Central memory CD8-positive, alpha-beta T cell (primary cell): ENCODE measurements at regions not wholly inside any gene's neighbourhood (a gene's known extent, or its start where the extent isn't known, plus 50 kb on each side); places are given as distances from the start of the nearest gene placed in this dataset.

Source experiments
- ATAC-seq: fragments of 150-1000 bp; cut with Tn5 transposase; replicated peaks from 2 replicates; pipeline ENCODE4 v1.10.0; 2022; ENCODE audit warnings: mild to moderate bottlenecking, moderate FRiP score, moderate number of reproducible peaks; ENCODE audit not compliant: poor library complexity, severe bottlenecking; ENCODE audit errors: extremely low read depth
- DNase-seq, 2 donors: peaks; one replicate each; pipeline ENCODE4 v3.0.0; 2021; ENCODE audit warnings: low spot score in 2 of 2
- H3K27ac Mint-ChIP-seq: one replicate; pipeline ENCODE4 v1.8.0; 2022; ENCODE audit warnings: low read depth, mild to moderate bottlenecking, moderate library complexity, mixed read lengths
- H3K27me3 Mint-ChIP-seq: one replicate; pipeline ENCODE4 v1.8.0; 2022; ENCODE audit warnings: mixed read lengths
- H3K36me3 Mint-ChIP-seq: one replicate; pipeline ENCODE4 v1.8.0; 2022; ENCODE audit warnings: mild to moderate bottlenecking, moderate library complexity, mixed read lengths; ENCODE audit not compliant: insufficient read depth
- H3K4me1 Mint-ChIP-seq: one replicate; pipeline ENCODE4 v1.8.0; 2022; ENCODE audit warnings: mixed read lengths
- H3K4me3 Mint-ChIP-seq: one replicate; pipeline ENCODE4 v1.8.0; 2022; ENCODE audit warnings: mild to moderate bottlenecking, moderate library complexity, mixed read lengths
- H3K9me3 Mint-ChIP-seq: one replicate; pipeline ENCODE4 v1.8.0; 2022; ENCODE audit warnings: mixed read lengths

DNA sequence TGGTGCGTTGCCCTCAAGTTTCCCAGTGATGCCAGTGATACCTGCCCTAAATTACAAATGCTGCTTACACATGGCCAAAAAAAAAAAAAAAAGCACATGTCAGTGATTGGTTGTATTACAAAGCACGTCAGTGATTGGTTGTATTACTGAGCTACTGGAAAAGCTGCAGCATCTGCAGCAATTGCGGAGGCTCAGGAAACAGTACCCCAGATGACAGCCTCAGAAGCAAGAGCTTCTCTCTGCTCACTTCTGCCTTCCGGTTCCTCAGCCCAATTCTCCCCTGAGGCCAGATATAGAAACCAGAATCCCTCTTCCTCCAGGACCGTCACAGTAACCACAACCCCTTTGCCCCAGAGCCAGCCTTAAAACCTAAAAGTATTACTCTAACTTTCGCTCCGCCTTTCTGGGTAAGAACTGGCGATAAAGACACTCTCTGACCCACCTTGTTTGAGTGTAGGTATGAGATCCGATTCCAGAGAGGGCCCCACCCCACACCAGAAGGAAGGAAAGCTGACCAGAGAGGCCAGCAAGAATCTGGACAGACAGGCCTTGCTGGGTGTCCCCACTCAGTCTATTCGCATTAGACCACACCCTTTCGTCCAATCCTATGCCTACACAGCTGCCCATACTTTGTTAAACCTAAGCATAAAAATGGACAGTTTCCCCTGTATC lies 85.0 kb upstream of the SORBS2 start:
- ATAC-seq (no peak), DNase-seq (no peak)
- Mint-ChIP-seq H3K4me3 (no peak overlapping the region), H3K27ac (no peak overlapping the region), H3K27me3 (peaks cover 16% of the 10 kb centered on the region), H3K36me3 (no peaks in the 10 kb centered on the region), H3K9me3 (no peaks in the 10 kb centered on the region), H3K4me1 (no peaks in the 10 kb centered on the region)

DNA sequence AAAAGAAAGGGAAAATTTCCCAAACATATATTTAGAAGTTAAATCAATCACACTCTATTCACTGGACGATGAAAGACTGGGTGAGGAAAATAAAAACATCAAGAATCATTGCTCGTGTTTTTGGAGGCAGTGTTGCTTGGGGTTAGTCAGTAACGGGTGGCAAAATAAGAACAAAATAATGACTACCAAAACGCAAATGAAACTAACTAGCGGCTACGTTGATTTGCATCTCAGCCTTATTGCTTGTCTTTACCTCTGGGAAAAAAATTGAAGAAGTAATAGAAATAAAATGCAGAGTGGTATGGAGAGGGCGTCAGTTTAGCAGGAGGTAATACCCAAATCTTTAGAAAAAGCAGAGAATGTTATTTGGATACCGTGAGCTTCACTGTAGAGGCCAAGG lies 86.4 kb upstream of the SORBS2 start:
- DNase-seq (no peak), ATAC-seq (no peak)
- Mint-ChIP-seq H3K36me3 (no peaks in the 10 kb centered on the region), H3K27ac (no peak overlapping the region), H3K4me1 (no peaks in the 10 kb centered on the region), H3K27me3 (peaks cover 1% of the 10 kb centered on the region), H3K4me3 (no peak overlapping the region), H3K9me3 (no peaks in the 10 kb centered on the region)

DNA sequence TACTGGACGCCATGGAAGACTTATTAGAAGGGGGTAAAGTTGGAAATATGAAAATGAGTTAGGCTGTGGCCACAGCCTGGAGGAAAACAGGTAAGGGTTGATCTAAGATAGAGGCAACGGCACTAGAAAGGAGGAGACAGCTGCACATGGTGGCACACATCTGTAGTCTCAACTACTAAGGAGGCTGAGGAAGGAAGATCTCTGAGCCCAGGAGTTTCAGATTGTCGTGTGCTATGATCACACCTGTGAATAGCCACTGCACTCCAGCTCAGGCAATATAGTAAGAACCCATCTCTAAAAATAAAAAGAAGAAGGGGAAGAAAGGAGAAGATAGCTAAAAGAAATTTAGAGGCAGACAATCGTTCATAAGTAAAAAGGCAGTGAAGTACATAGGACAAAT lies 87.8 kb upstream of the SORBS2 start:
- no peak for DNase-seq
- Mint-ChIP-seq H3K27me3 (no peaks in the 10 kb centered on the region), H3K4me1 (no peaks in the 10 kb centered on the region), H3K27ac (no peak overlapping the region), H3K36me3 (no peaks in the 10 kb centered on the region), H3K4me3 (no peak overlapping the region), H3K9me3 (no peaks in the 10 kb centered on the region)
- no peak for ATAC-seq

- no peak for ATAC-seq
- H3K27ac Mint-ChIP-seq = no peak overlapping the region
- H3K27me3 Mint-ChIP-seq = no peaks in the 10 kb centered on the region
- H3K4me3 Mint-ChIP-seq = no peak overlapping the region
- H3K4me1 Mint-ChIP-seq = no peaks in the 10 kb centered on the region
- no peaks in the 10 kb centered on the region for H3K36me3 Mint-ChIP-seq
- DNase-seq = no peak
- no peaks in the 10 kb centered on the region for H3K9me3 Mint-ChIP-seq
These were observed 90.7 kb upstream of the SORBS2 start for GRCh38 chr4:185902654-185903053.

GRCh38 chr4:185903205-185903604 lies 91.2 kb upstream of the SORBS2 start:
- H3K27me3 Mint-ChIP-seq = no peaks in the 10 kb centered on the region
- H3K4me1 Mint-ChIP-seq = no peaks in the 10 kb centered on the region
- H3K27ac Mint-ChIP-seq = no peak overlapping the region
- ATAC-seq (no peak), DNase-seq (no peak)
- H3K36me3 Mint-ChIP-seq = no peaks in the 10 kb centered on the region
- no peak overlapping the region for H3K4me3 Mint-ChIP-seq
- no peaks in the 10 kb centered on the region for H3K9me3 Mint-ChIP-seq

GRCh38 chr4:185904381-185904780 lies 92.4 kb upstream of the SORBS2 start:
- Mint-ChIP-seq H3K4me3 (no peak overlapping the region), H3K27ac (no peak overlapping the region), H3K36me3 (no peaks in the 10 kb centered on the region), H3K27me3 (no peaks in the 10 kb centered on the region), H3K4me1 (no peaks in the 10 kb centered on the region), H3K9me3 (no peaks in the 10 kb centered on the region)
- ATAC-seq (no peak), DNase-seq (no peak)

GRCh38 chr4:185909972-185910371 lies 98.0 kb upstream of the SORBS2 start:
- H3K9me3 Mint-ChIP-seq = no peaks in the 10 kb centered on the region
- H3K4me3 Mint-ChIP-seq = no peak overlapping the region
- H3K36me3 Mint-ChIP-seq = no peaks in the 10 kb centered on the region
- H3K27me3 Mint-ChIP-seq = no peaks in the 10 kb centered on the region
- no peak overlapping the region for H3K27ac Mint-ChIP-seq
- ATAC-seq (no peak), DNase-seq (no peak)
- H3K4me1 Mint-ChIP-seq = no peaks in the 10 kb centered on the region

DNA sequence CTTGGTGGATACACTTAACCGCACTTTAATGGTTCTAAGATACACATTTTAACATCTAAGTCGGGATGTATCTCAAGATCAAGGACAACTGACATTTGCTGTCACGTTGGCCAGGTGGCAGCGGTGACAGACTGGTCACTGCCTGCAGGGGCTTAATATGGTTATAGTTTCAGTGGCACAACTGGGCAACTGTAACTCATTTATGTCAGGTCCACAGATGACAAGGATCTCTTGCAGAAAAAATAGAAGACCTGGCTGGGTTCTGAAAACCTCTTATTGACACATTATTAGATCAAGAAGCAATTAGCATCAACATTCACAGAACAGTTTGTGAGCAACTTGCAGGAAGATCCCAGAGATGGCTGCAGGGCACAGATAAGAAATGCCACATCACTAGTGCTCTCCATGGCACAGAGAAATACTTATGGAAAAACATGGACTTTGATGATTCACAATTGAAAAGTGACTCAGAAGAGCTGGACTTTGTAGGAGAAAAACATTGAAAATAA lies 99.6 kb upstream of the SORBS2 start:
- ATAC-seq = no peak
- no peaks in the 10 kb centered on the region for H3K4me1 Mint-ChIP-seq
- no peak overlapping the region for H3K4me3 Mint-ChIP-seq
- no peak overlapping the region for H3K27ac Mint-ChIP-seq
- no peaks in the 10 kb centered on the region for H3K9me3 Mint-ChIP-seq
- no peaks in the 10 kb centered on the region for H3K27me3 Mint-ChIP-seq
- DNase-seq = no peak
- no peaks in the 10 kb centered on the region for H3K36me3 Mint-ChIP-seq

- no peaks in the 10 kb centered on the region for H3K4me1 Mint-ChIP-seq
- no peaks in the 10 kb centered on the region for H3K27me3 Mint-ChIP-seq
- H3K36me3 Mint-ChIP-seq = no peaks in the 10 kb centered on the region
- no peaks in the 10 kb centered on the region for H3K9me3 Mint-ChIP-seq
- no peak for DNase-seq
- H3K27ac Mint-ChIP-seq = no peak overlapping the region
- ATAC-seq = no peak
- H3K4me3 Mint-ChIP-seq = no peak overlapping the region
These were observed 100.8 kb upstream of the SORBS2 start for GRCh38 chr4:185912779-185913178.

DNA sequence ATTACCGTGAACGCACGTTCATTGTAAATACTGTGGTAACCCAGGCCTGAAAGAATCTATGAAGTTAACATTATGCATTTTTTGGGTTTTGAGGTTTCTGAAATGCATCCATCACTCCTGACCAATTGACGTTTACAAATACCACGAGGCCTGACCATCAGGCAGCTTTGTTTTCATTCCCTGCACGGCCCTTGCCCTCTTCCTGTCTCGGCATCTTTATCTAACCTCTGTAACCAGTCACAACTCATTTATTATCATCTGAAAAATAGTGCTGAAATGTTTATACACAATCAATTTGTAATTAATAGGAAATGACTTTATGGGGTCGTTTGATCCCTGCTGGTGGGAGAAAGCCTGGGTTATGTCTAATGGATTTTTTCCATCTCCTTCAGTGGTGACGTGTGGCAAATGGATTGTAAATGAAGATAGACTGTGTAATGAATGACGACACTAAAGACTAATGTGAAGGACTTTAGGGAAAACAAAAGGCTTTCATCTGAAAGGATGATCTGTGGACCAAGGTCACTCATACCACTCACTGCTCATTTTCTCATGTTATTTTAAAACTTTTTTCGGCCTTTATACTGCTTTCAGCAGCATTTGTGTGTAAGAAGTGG lies 102.7 kb upstream of the SORBS2 start:
- H3K4me1 Mint-ChIP-seq = no peaks in the 10 kb centered on the region
- DNase-seq = no peak
- no peaks in the 10 kb centered on the region for H3K27me3 Mint-ChIP-seq
- no peak overlapping the region for H3K4me3 Mint-ChIP-seq
- no peaks in the 10 kb centered on the region for H3K9me3 Mint-ChIP-seq
- ATAC-seq = no peak
- H3K36me3 Mint-ChIP-seq = no peaks in the 10 kb centered on the region
- H3K27ac Mint-ChIP-seq = no peak overlapping the region

GRCh38 chr4:185915271-185915670 lies 103.3 kb upstream of the SORBS2 start:
- no peaks in the 10 kb centered on the region for H3K36me3 Mint-ChIP-seq
- no peak overlapping the region for H3K4me3 Mint-ChIP-seq
- H3K9me3 Mint-ChIP-seq = no peaks in the 10 kb centered on the region
- no peaks in the 10 kb centered on the region for H3K4me1 Mint-ChIP-seq
- H3K27ac Mint-ChIP-seq = no peak overlapping the region
- no peaks in the 10 kb centered on the region for H3K27me3 Mint-ChIP-seq
- no peak for ATAC-seq
- DNase-seq = no peak

DNA sequence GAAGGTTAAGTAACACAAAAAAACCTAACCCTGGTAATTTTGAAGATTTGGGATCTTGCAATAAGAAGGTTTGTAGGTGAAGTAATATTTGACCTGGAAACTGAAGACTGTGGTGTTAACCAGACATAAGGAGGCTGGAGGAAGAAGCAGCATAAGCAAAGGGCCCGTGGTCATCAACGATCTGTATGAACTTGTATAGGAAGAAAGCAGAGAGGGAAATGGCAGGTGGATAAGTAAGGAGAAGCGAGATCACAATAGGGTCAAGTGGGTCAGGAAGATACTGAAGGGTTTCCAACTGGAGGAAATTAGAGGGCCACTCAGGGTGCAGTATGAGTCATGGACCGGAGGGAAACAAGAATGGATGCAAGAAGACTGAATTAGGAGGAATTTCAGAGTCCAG lies 103.8 kb upstream of the SORBS2 start:
- H3K4me1 Mint-ChIP-seq = no peaks in the 10 kb centered on the region
- no peaks in the 10 kb centered on the region for H3K9me3 Mint-ChIP-seq
- ATAC-seq = no peak
- no peaks in the 10 kb centered on the region for H3K27me3 Mint-ChIP-seq
- H3K4me3 Mint-ChIP-seq = no peak overlapping the region
- no peak for DNase-seq
- H3K27ac Mint-ChIP-seq = no peak overlapping the region
- H3K36me3 Mint-ChIP-seq = no peaks in the 10 kb centered on the region

- no peak overlapping the region for H3K4me3 Mint-ChIP-seq
- H3K4me1 Mint-ChIP-seq = no peaks in the 10 kb centered on the region
- H3K27me3 Mint-ChIP-seq = no peaks in the 10 kb centered on the region
- ATAC-seq (no peak), DNase-seq (no peak)
- no peaks in the 10 kb centered on the region for H3K9me3 Mint-ChIP-seq
- no peaks in the 10 kb centered on the region for H3K36me3 Mint-ChIP-seq
- no peak overlapping the region for H3K27ac Mint-ChIP-seq
These were observed 104.2 kb upstream of the SORBS2 start for GRCh38 chr4:185916231-185916630.
